ENCODE measurements at regions not wholly inside any gene's neighbourhood (a gene's known extent, or its start where the extent isn't known, plus 50 kb on each side); places are given as distances from the start of the nearest gene placed in this dataset.

- intact Hi-C loops (cut with micrococcal nuclease), result no loop called here
- H3K9me3 Mint-ChIP-seq, result no peaks in the 10 kb centered on the region
- H3K4me3 Mint-ChIP-seq, result no peak overlapping the region
- no peaks in the 10 kb centered on the region for H3K36me3 Mint-ChIP-seq (ENCODE audit: low read depth)
- no peak for DNase-seq
- TF ChIP-seq, protein P1, sequence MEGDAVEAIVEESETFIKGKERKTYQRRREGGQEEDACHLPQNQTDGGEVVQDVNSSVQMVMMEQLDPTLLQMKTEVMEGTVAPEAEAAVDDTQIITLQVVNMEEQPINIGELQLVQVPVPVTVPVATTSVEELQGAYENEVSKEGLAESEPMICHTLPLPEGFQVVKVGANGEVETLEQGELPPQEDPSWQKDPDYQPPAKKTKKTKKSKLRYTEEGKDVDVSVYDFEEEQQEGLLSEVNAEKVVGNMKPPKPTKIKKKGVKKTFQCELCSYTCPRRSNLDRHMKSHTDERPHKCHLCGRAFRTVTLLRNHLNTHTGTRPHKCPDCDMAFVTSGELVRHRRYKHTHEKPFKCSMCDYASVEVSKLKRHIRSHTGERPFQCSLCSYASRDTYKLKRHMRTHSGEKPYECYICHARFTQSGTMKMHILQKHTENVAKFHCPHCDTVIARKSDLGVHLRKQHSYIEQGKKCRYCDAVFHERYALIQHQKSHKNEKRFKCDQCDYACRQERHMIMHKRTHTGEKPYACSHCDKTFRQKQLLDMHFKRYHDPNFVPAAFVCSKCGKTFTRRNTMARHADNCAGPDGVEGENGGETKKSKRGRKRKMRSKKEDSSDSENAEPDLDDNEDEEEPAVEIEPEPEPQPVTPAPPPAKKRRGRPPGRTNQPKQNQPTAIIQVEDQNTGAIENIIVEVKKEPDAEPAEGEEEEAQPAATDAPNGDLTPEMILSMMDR (IDR thresholded peaks at IDR 0.05), result no peak
- no peak for ATAC-seq (ENCODE audit: low read depth)
- ChIA-PET CTCF (no interaction called here), POLR2A (no interaction called here)
- no peak overlapping the region for H3K27ac Mint-ChIP-seq
- H3K27me3 Mint-ChIP-seq, result no peaks in the 10 kb centered on the region
- H3K4me1 Mint-ChIP-seq, result no peaks in the 10 kb centered on the region
These were observed 158.5 kb downstream of the TMEM114 start for GRCh38 chr16:8431783-8432182.

GRCh38 chr16:8430401-8430800 is 159.9 kb downstream of the TMEM114 start:
- Mint-ChIP-seq H3K27me3 (no peaks in the 10 kb centered on the region), H3K4me1 (no peaks in the 10 kb centered on the region), H3K4me3 (no peak overlapping the region), H3K27ac (no peak overlapping the region), H3K36me3 (ENCODE audit: low read depth) (no peaks in the 10 kb centered on the region), H3K9me3 (no peaks in the 10 kb centered on the region)
- ChIA-PET CTCF (no interaction called here), POLR2A (no interaction called here)
- TF ChIP-seq, protein P1 (IDR thresholded peaks at IDR 0.05), result no peak
- DNase-seq, result no peak
- intact Hi-C loops (cut with micrococcal nuclease), result no loop called here
- no peak for ATAC-seq (ENCODE audit: low read depth)

- no peak overlapping the region for H3K27ac Mint-ChIP-seq
- CTCF ChIA-PET, result no interaction called here
These were observed 163.7 kb downstream of the TMEM114 start for GRCh38 chr16:8426569-8426968.

DNA sequence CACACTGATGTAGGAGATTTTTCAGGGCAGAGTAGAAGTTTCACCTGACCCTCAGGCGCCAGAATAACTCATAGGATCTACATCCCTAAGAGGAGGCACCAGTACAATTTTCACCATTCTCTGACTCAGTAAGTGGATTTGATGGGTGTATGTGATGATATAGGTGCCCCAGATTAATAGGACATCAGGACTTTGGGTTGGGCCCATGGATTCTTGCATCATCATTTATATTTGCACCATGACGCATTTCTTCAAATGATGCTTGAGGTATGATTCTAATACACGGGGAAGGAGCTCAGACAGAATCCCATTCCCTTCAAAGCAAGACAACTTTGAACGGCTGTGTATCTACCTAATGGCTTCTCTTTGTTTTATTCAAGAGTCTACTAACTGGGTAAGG is 173.2 kb downstream of the TMEM114 start:
- H3K4me3 Mint-ChIP-seq, result no peak overlapping the region
- DNase-seq (no peak), ATAC-seq (ENCODE audit: low read depth) (no peak)
- H3K27me3 Mint-ChIP-seq, result no peaks in the 10 kb centered on the region
- POLR2A ChIA-PET, result no interaction called here
- TF ChIP-seq, protein P1 (IDR thresholded peaks at IDR 0.05), result no peak
- H3K36me3 Mint-ChIP-seq (ENCODE audit: low read depth), result no peaks in the 10 kb centered on the region
- CTCF ChIA-PET, result no interaction called here
- no peak overlapping the region for H3K27ac Mint-ChIP-seq
- H3K9me3 Mint-ChIP-seq, result peaks cover 3% of the 10 kb centered on the region
- intact Hi-C loops (cut with micrococcal nuclease), result no loop called here
- no peaks in the 10 kb centered on the region for H3K4me1 Mint-ChIP-seq

More at GRCh38 chr16:8426569-8426968, 163.7 kb downstream of the TMEM114 start:
- Mint-ChIP-seq H3K9me3 (no peaks in the 10 kb centered on the region), H3K27me3 (no peaks in the 10 kb centered on the region), H3K4me1 (no peaks in the 10 kb centered on the region), H3K4me3 (no peak overlapping the region), H3K36me3 (ENCODE audit: low read depth) (no peaks in the 10 kb centered on the region)
- POLR2A ChIA-PET, result no interaction called here
- intact Hi-C loops (cut with micrococcal nuclease), result no loop called here
- ATAC-seq (ENCODE audit: low read depth) (no peak), DNase-seq (no peak)
- TF ChIP-seq, protein P1 (IDR thresholded peaks at IDR 0.05), result no peak

GRCh38 chr16:8408855-8409567 is 181.3 kb downstream of the TMEM114 start:
- TF ChIP-seq, protein P1 (IDR thresholded peaks at IDR 0.05), result no peak
- CTCF ChIA-PET, result no interaction called here
- Mint-ChIP-seq H3K27me3 (no peaks in the 10 kb centered on the region), H3K4me3 (no peak overlapping the region), H3K4me1 (no peaks in the 10 kb centered on the region), H3K36me3 (ENCODE audit: low read depth) (no peaks in the 10 kb centered on the region), H3K9me3 (peaks cover 4% of the 10 kb centered on the region), H3K27ac (no peak overlapping the region)
- no peak for ATAC-seq (ENCODE audit: low read depth)
- POLR2A ChIA-PET, result no interaction called here
- intact Hi-C loops (cut with micrococcal nuclease), result no loop called here
- DNase-seq, result no peak

All from activated B cell treated with CpG ODN at 0.5 μM for 24 hours (primary cell).